ENCODE measurements at regions not wholly inside any gene's neighbourhood (a gene's known extent, or its start where the extent isn't known, plus 50 kb on each side); places are given as distances from the start of the nearest gene placed in this dataset.

GRCh38 chr6:137976430-137976829 lies 109.4 kb downstream of the TNFAIP3 start:
- intact Hi-C loops (cut with micrococcal nuclease), result no loop called here
- peaks cover 4 to 11% of the 10 kb centered on the region in 2 experiments; a peak in 3 of 5 replicates for H3K4me1 ChIP-seq (replicated peaks in 1 of 2; ENCODE audit: control insufficient read depth in 2 of 2, insufficient read depth in 2 of 2, low read length in 2 of 2)
- no peaks in the 10 kb centered on the region for H3K9me3 ChIP-seq (replicated peaks; ENCODE audit: control insufficient read depth, insufficient read depth, low read depth, low read length)
- no peaks in the 10 kb centered on the region for H3K27me3 ChIP-seq (ENCODE audit: control insufficient read depth in 2 of 2, insufficient read depth in 2 of 2, low read length in 2 of 2)
- H2AFZ ChIP-seq (ENCODE audit: low read depth, low read length), result no peak overlapping the region
- H3K79me2 ChIP-seq (ENCODE audit: control insufficient read depth, insufficient read depth, low read length), result no peaks in the 10 kb centered on the region
- BruUV-seq (replicated peaks), result no TSS peak
- H4K20me1 ChIP-seq (replicated peaks; ENCODE audit: control insufficient read depth, insufficient read depth, low read length), result no peaks in the 10 kb centered on the region
- H3K4me3 ChIP-seq, result no peak overlapping the region
- no peaks in the 10 kb centered on the region for H3K36me3 ChIP-seq (ENCODE audit: control insufficient read depth, insufficient read depth, low read length)
- no peak overlapping the region for H3K9ac ChIP-seq (ENCODE audit: insufficient read depth in 1 of 2, low read depth in 2 of 2, low read length in 2 of 2)
- TF ChIP-seq TSC22D4 (tag; IDR thresholded peaks at IDR 0.05) (peak; percentile 58; the same call in 1 of the 2 replicates), TAF15 (IDR thresholded peaks at IDR 0.05; ENCODE audit: low read depth, low read length) (no peak), MAX (CRISPR knock-in tag; IDR thresholded peaks at IDR 0.05) (no peak), NFRKB (IDR thresholded peaks at IDR 0.05; ENCODE audit: low read depth) (no peak), MXI1 (IDR thresholded peaks at IDR 0.05; ENCODE audit: low read depth, low read length) (no peak), ARHGAP35 (IDR thresholded peaks at IDR 0.05; ENCODE audit: partially characterized antibody) (no peak), ZNF316 (IDR thresholded peaks at IDR 0.05) (no peak), CREB1 (IDR thresholded peaks at IDR 0.05) (no peak), CREB1 (CRISPR knock-in tag; IDR thresholded peaks at IDR 0.05) (no peak)
- FAIRE-seq (no peak), DNase-seq (ENCODE audit: extremely low read depth in 1 of 4, low spot score in 3 of 4) (no peak), ATAC-seq (no peak)
- no peaks in the 10 kb centered on the region for H3K9me1 ChIP-seq (ENCODE audit: control insufficient read depth, insufficient read depth, low read length)
- ChIA-PET POLR2A (no interaction called here), CTCF (ENCODE audit: low intra/inter-chr PET ratio) (interaction anchor here (1.4 to 2.4 kb wide), 4 partner anchors 28 to 271 kb away, joined by 4 to 19 read pairs (median 10); no protein-coding TSS in a partner anchor)
- H3K4me2 ChIP-seq (ENCODE audit: insufficient read depth, low read length), result no peak overlapping the region
- H3K27ac ChIP-seq (ENCODE audit: extremely low read depth, low read depth, low read length), result no peak overlapping the region
- in situ Hi-C loops (cut with MboI), result no loop called here

Data from K562 (cell line).